Cardiac fibroblast (primary cell): ENCODE measurements at regions not wholly inside any gene's neighbourhood (a gene's known extent, or its start where the extent isn't known, plus 50 kb on each side); places are given as distances from the start of the nearest gene placed in this dataset.
A peak's percentile ranks its signal among the peaks of the same experiment; 100 is the strongest.

Experiments
- DNase-seq, 2 donors: peaks; one replicate each; pipeline versions ENCODE4 v3.0.0 to v3.0.0-alpha.2; 2010; ENCODE audit warnings: low read depth in 2 of 2
- H3K4me3 ChIP-seq, 2 donors: replicated peaks in 1 of 2; 1 replicate in 1 of 2; 2 replicates in 1 of 2; pipeline ENCODE4 v1.5.1; 2011; ENCODE audit warnings: low read depth in 2 of 2, low read length in 2 of 2, mild to moderate bottlenecking in 2 of 2, moderate library complexity in 1 of 2
- CTCF ChIP-seq: IDR thresholded peaks from one replicate; pipeline ENCODE4 v1.5.1; 2011; ENCODE audit warnings: low read depth, mild to moderate bottlenecking, low read length, inconsistent platforms

- TF ChIP-seq CTCF, result no peak
- no peak for DNase-seq
Measured at GRCh38 chr5:172506251-172506650, 51.9 kb upstream of the SH3PXD2B start.

GRCh38 chr5:172505845-172506244, 51.5 kb upstream of the SH3PXD2B start:
- no peak overlapping the region for H3K4me3 ChIP-seq
- DNase-seq, result no peak
- no peak for TF ChIP-seq CTCF

More at GRCh38 chr5:172506251-172506650, 51.9 kb upstream of the SH3PXD2B start:
- no peak overlapping the region for H3K4me3 ChIP-seq

- H3K4me3 ChIP-seq, result no peak overlapping the region
- DNase-seq, result no peak
- TF ChIP-seq CTCF, result no peak
Measured at GRCh38 chr5:172505403-172505759, 51.1 kb upstream of the SH3PXD2B start.

GRCh38 chr5:172504701-172505402, 50.5 kb upstream of the SH3PXD2B start:
- DNase-seq, result peak in 1 of 2 donors; percentile 85
- no peak for TF ChIP-seq CTCF
- no peak overlapping the region for H3K4me3 ChIP-seq

GRCh38 chr5:172503925-172504700, 49.8 kb upstream of the SH3PXD2B start:
- peak in 1 of 2 donors; percentile 60 for DNase-seq
- no peak overlapping the region for H3K4me3 ChIP-seq
- no peak for TF ChIP-seq CTCF
